ENCODE measurements at regions not wholly inside any gene's neighbourhood (a gene's known extent, or its start where the extent isn't known, plus 50 kb on each side); places are given as distances from the start of the nearest gene placed in this dataset.

DNA sequence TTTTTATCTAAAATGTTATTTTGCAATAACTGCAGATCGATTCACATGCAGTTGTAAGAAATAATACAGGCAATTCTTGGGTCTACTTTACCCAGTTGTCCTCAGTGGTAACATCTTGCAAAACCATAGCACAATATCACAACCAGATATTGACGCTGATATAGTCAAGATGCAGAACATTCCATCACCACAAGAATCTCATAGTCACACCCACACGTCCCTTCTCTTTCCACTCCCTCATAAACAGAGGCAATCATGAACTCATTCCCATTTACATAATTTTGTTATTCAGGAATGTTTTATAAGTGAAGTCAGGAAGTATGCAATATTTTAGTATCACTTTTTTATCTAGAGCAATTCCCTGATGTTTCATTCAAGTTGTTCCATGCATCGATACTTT, 797.5 kb upstream of the RAB6C start:
- no TSS peak for BruUV-seq (replicated peaks)
- TF ChIP-seq SREBF2 (CRISPR knock-in tag; IDR thresholded peaks at IDR 0.05) (no peak), GABPB1 (CRISPR knock-in tag; IDR thresholded peaks at IDR 0.05) (no peak), HMGN3 (IDR thresholded peaks at IDR 0.05; ENCODE audit: borderline replicate concordance, extremely low read depth, insufficient read length, low read depth, low read length) (no peak), FOSL1 (tag; conservative IDR thresholded peaks at IDR 0.05) (no peak), GTF2F1 (IDR thresholded peaks at IDR 0.05; ENCODE audit: low read depth, low read length) (no peak), BHLHE40 (IDR thresholded peaks at IDR 0.05; ENCODE audit: low read length) (no peak), COPS2 (conservative IDR thresholded peaks at IDR 0.05) (no peak)
- in situ Hi-C loops (cut with MboI) (no loop called here), intact Hi-C loops (cut with micrococcal nuclease) (no loop called here)
- H3K4me3 ChIP-seq = no peak overlapping the region
- H3K79me2 ChIP-seq (ENCODE audit: control insufficient read depth, insufficient read depth, low read length) = no peaks in the 10 kb centered on the region
- H3K27me3 ChIP-seq (ENCODE audit: control insufficient read depth in 2 of 2, insufficient read depth in 2 of 2, low read length in 2 of 2) = no peaks in the 10 kb centered on the region; a peak in 1 of 5 replicates
- no peak overlapping the region for H3K27ac ChIP-seq (ENCODE audit: extremely low read depth, low read depth, low read length)
- ChIA-PET CTCF (ENCODE audit: low intra/inter-chr PET ratio) (no interaction called here), POLR2A (no interaction called here)
- 4% methylated on average over 4 of the region's 4 CpGs for WGBS (ENCODE audit: insufficient coverage, low coverage, missing lambda C conversion rate)
- H3K4me2 ChIP-seq (ENCODE audit: insufficient read depth, low read length) = no peak overlapping the region
- H3K4me1 ChIP-seq (replicated peaks in 1 of 2; ENCODE audit: control insufficient read depth in 2 of 2, insufficient read depth in 2 of 2, low read length in 2 of 2) = no peaks in the 10 kb centered on the region
- no peak for ATAC-seq
- no peaks in the 10 kb centered on the region for H4K20me1 ChIP-seq (replicated peaks; ENCODE audit: control insufficient read depth, insufficient read depth, low read length)
- DNase-seq (ENCODE audit: extremely low read depth in 1 of 4, low spot score in 3 of 4) = no peak
- H3K9ac ChIP-seq (ENCODE audit: insufficient read depth in 1 of 2, low read depth in 2 of 2, low read length in 2 of 2) = no peak overlapping the region
- H3K9me1 ChIP-seq (ENCODE audit: control insufficient read depth, insufficient read depth, low read length) = no peaks in the 10 kb centered on the region
- H3K36me3 ChIP-seq (ENCODE audit: control insufficient read depth, insufficient read depth, low read length) = no peaks in the 10 kb centered on the region
- no peak for FAIRE-seq
- H3K9me3 ChIP-seq (replicated peaks; ENCODE audit: control insufficient read depth, insufficient read depth, low read depth, low read length) = no peaks in the 10 kb centered on the region
- no peak overlapping the region for H2AFZ ChIP-seq (ENCODE audit: low read depth, low read length)

DNA sequence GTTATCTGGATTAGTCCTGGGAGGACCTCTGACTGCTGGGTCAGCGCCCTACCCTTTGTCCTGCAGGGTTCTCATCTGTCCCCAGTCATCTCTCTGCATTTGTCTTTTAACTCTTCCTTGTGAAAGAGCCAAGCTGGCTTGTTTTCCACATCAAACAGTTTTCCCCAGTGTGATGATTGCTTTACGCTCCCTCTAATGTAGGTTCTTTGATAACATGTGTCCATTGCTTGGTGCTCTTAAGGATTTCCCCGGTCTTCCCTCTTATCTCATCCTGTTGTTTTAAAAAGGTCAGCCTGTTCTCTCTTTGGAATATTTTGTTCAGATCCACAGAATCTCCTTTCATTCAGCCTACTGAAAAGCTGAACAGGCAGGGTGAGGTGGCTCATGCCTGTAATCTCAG, 792.1 kb upstream of the RAB6C start:
- Histone ChIP-seq H3K27me3 (ENCODE audit: control insufficient read depth in 2 of 2, insufficient read depth in 2 of 2, low read length in 2 of 2) (peaks cover 0 to 16% of the 10 kb centered on the region in 2 experiments; a peak in 3 of 5 replicates), H3K27ac (ENCODE audit: extremely low read depth, low read depth, low read length) (no peak overlapping the region), H2AFZ (ENCODE audit: low read depth, low read length) (no peak overlapping the region), H3K79me2 (ENCODE audit: control insufficient read depth, insufficient read depth, low read length) (no peaks in the 10 kb centered on the region), H3K9ac (ENCODE audit: insufficient read depth in 1 of 2, low read depth in 2 of 2, low read length in 2 of 2) (no peak overlapping the region), H3K9me1 (ENCODE audit: control insufficient read depth, insufficient read depth, low read length) (no peaks in the 10 kb centered on the region), H3K9me3 (replicated peaks; ENCODE audit: control insufficient read depth, insufficient read depth, low read depth, low read length) (no peaks in the 10 kb centered on the region), H3K4me2 (ENCODE audit: insufficient read depth, low read length) (no peak overlapping the region), H4K20me1 (replicated peaks; ENCODE audit: control insufficient read depth, insufficient read depth, low read length) (no peaks in the 10 kb centered on the region), H3K4me1 (replicated peaks in 1 of 2; ENCODE audit: control insufficient read depth in 2 of 2, insufficient read depth in 2 of 2, low read length in 2 of 2) (no peaks in the 10 kb centered on the region), H3K4me3 (no peak overlapping the region), H3K36me3 (ENCODE audit: control insufficient read depth, insufficient read depth, low read length) (no peaks in the 10 kb centered on the region)
- ChIA-PET CTCF (ENCODE audit: low intra/inter-chr PET ratio) (no interaction called here), POLR2A (no interaction called here)
- 0% methylated on average over 3 of the region's 3 CpGs for WGBS (ENCODE audit: insufficient coverage, low coverage, missing lambda C conversion rate)
- in situ Hi-C loops (cut with MboI) (no loop called here), intact Hi-C loops (cut with micrococcal nuclease) (no loop called here)
- TF ChIP-seq RBM25 (IDR thresholded peaks at IDR 0.05; ENCODE audit: low read depth, low read length, severe bottlenecking) = no peak
- TF ChIP-seq, protein P1, sequence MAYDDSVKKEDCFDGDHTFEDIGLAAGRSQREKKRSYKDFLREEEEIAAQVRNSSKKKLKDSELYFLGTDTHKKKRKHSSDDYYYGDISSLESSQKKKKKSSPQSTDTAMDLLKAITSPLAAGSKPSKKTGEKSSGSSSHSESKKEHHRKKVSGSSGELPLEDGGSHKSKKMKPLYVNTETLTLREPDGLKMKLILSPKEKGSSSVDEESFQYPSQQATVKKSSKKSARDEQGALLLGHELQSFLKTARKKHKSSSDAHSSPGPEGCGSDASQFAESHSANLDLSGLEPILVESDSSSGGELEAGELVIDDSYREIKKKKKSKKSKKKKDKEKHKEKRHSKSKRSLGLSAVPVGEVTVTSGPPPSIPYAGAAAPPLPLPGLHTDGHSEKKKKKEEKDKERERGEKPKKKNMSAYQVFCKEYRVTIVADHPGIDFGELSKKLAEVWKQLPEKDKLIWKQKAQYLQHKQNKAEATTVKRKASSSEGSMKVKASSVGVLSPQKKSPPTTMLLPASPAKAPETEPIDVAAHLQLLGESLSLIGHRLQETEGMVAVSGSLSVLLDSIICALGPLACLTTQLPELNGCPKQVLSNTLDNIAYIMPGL (CRISPR knock-in tag; IDR thresholded peaks at IDR 0.05) = no peak
- TF ChIP-seq, protein P2, sequence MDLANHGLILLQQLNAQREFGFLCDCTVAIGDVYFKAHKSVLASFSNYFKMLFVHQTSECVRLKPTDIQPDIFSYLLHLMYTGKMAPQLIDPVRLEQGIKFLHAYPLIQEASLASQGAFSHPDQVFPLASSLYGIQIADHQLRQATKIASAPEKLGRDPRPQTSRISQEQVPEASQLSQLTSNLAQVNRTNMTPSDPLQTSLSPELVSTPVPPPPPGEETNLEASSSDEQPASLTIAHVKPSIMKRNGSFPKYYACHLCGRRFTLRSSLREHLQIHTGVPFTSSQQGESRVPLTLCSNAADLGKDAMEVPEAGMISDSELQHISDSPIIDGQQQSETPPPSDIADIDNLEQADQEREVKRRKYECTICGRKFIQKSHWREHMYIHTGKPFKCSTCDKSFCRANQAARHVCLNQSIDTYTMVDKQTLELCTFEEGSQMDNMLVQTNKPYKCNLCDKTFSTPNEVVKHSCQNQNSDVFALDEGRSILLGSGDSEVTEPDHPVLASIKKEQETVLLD (IDR thresholded peaks at IDR 0.05) = no peak
- TF ChIP-seq HMGN3 (IDR thresholded peaks at IDR 0.05; ENCODE audit: borderline replicate concordance, extremely low read depth, insufficient read length, low read depth, low read length) = no peak
- no peak for TF ChIP-seq ZNF212 (CRISPR knock-in tag; IDR thresholded peaks at IDR 0.05)
- no peak for TF ChIP-seq EZH2 (IDR thresholded peaks at IDR 0.05; ENCODE audit: borderline replicate concordance, low read depth, low read length)
- BruUV-seq (replicated peaks) = no TSS peak
- DNase-seq (ENCODE audit: extremely low read depth in 1 of 4, low spot score in 3 of 4) (no peak), FAIRE-seq (no peak), ATAC-seq (no peak)
